HG02970 (cell line): ENCODE measurements at regions not wholly inside any gene's neighbourhood (a gene's known extent, or its start where the extent isn't known, plus 50 kb on each side); places are given as distances from the start of the nearest gene placed in this dataset.

Experiments used
- ATAC-seq: cut with Tn5 transposase; IDR thresholded peaks from one replicate; pipeline ENCODE4 v1.9.1; 2021; ENCODE audit warnings: mild to moderate bottlenecking, moderate library complexity, moderate number of reproducible peaks; ENCODE audit not compliant: unreplicated experiment, low FRiP score

DNA sequence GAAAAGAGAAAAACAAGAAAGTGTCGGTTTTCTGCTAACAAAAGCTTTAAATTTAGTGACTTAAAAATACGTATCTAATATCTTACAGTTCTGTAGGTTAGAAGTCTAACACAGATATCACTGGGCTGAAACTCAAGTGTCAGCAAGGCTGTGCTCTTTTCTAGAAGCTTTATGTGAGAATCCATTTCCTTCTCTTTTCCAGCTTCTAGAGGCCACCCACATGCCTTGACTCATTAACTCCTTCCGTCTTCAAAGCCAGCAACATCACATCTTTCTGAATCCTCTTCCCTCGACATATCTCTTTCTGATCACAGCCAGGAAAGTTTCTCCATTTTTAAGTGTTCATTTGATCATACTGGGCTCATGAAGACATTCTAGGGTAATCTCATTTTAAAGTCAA is 262.0 kb downstream of the MAFB start:
- no peak for ATAC-seq

DNA sequence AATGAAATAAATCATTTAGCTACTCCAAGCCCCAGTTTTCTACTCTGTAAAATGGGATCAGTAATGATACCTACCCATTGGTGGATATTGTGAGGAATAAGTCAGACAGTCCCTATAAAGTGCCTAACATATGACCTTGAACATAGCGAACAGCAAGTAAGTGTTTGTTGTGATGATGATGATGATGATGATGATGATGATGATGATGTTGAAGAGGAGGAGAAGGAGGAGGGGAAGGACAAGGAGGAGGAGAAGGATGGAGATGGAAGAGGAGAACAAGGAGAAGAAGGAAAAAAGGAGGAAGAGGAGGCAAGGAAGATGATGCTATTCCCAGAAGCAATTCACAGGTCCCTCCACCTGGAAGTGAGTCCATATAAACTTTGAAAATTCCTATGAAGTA is 264.3 kb downstream of the MAFB start:
- no peak for ATAC-seq

DNA sequence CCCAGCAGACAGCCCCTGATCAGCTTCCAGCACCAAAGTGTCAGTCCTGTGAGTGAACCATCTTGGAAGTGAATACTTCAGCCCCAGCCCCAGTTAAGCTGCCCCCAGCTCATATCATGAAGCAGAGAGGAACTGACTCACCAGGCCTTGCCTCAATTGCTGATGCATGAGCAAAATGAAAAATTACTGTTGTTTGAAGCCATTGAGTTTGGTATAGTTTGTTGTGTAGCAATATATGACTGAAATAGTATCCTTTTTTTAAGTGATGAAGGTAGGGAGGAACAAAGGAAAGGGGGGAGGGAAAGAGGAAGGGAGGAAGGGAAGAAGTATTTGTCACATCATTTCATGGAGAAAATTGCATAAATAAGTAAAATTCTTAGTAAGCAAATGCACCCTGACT is 266.4 kb downstream of the MAFB start:
- no peak for ATAC-seq

DNA sequence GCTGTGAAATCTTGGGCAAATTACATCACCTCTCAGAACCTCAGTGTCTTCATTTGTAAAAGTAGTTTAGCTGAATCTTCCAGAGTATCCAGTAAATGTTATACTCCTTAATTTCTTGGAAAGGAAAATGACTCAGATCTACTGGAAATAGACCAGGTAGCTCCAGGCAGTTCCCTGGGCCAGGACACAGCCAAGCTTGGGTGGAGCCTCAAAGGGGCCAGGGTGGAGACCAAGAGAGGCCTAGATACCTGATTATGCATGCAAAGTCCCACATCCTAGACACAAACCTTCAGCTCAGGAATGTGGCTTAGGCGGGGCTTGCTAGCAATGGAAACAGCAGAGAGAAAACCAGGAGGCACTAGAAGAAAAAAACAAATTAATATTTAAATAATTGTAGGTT is 272.8 kb downstream of the MAFB start:
- ATAC-seq: no peak

DNA sequence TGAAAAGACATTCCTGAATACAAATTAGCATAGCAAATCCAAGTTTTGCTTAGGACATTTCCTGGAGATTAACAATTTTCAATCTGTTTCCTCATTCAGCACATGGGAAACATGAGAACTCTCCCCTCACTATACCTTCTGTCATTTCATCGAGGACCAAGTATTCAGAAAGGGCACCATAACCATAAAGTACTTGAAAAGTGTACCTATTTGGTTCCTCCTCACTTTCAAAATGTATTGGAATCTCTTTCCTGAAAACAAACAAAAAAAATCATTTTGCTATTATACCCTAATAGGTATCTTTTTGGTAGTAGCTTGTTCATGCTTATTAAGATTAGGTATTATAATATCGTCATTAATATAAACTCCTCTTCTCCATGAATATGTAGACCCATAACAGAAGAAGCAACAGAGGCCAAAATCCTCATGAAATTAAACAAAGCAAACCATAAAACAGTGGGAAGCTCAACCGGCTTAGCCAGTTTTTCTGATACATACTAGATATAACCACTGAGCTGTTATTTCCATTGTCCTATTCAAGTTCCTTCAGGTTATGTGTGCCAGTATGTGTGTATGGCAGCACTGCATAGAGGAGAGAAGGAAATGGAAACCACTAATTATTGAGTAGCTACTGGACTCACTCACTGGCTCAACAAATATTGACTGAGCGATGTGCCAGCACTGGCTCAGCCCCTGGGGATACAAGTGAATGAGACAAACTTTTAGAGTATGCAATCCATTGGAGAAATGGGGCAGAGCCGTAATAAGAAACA is 274.0 kb downstream of the MAFB start:
- no peak for ATAC-seq

DNA sequence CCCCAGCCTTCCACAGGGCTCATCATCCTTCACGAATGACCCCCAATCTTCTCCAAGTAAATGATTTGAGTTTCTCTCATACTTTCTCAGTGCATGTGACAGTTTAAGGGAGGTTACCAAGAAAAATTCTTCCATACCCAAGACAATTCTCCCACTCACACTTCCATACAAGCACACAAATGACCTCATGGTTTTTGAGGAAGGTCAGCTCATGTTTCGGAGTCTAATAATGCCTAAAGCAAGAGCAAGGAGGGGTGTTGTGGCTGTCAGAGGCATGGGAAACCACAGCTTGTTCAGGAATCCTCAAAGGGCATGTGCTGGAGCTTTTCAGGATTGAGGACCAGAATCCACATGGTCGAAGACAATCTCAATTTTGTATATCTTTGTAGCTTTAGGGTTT is 279.0 kb downstream of the MAFB start:
- ATAC-seq: no peak

DNA sequence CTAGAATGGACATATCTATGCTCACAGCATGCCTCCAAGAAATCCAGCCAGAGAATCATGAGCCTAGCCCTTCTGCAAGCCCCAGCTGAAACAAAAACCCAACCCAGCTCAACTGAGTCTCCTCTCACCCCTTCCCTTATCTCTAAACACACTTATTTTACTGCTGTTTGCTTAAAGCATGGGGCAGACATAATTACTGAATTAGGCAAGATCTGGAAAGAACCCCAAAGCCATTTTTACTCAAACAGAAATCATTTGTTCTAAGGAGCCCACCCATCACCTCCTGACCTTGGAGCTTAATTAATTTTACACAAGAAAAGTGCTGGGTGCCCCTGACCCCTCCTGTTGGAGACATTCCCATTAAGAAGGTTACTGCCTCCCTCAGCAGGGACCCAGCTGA is 291.6 kb downstream of the MAFB start:
- ATAC-seq: no peak

DNA sequence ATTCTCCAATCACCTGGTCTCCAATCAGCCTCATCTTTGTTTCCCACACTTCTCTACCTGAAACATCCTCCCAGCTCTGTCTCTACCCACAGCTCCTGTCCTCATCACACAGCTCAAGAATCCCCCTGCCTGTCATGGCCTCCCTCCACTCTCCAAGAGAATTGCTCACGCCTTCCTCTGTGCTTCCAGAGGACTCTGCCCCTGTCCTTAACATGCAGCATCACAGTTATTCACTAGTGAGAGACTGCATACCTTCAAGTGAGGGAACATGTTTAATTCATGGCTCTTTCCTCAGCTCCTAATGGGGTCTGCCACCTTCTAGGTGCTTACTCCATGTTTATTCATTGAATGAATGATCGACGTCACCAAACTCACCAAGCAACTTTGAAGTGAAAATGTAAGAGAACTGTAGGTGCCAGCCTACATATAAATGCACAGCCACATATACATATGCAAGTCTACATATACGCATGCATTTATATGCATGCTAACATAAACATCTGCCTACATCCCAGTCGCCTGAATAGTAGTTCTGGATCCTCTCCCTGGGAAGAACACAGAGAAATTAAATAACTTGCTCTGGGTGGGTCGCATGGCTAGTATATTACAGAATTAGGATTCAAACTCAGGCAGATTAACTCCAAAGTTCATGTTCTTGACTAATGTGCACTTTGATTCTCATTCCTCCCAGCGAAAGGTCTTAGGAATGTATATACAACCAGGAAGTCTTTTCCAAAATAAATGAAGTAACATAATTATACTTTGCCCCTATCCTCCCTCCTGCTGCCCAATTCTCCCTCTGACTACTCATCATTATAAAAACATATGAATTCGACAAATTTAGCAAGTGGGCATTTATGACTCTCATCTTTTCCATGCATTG is 295.6 kb downstream of the MAFB start:
- ATAC-seq: no peak

DNA sequence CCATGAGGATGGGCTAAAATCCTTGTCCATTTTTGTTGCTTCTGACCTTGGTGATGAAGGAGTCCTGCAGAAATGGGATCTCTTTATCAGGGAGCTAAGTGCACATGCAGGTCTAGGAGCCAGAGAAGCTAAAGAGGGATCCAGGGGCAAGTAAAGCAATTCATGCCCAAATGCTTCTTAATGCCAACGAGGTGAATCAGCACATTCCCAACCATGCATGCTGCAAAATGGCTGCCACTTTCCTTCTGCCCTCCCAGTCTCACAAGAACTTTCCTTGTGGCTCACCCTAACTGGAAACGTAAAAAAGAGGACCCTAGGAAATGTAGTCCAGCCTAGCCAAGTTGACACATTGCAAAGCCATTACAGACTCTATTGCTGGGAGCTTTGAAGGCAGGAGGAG is 298.4 kb downstream of the MAFB start:
- no peak for ATAC-seq

DNA sequence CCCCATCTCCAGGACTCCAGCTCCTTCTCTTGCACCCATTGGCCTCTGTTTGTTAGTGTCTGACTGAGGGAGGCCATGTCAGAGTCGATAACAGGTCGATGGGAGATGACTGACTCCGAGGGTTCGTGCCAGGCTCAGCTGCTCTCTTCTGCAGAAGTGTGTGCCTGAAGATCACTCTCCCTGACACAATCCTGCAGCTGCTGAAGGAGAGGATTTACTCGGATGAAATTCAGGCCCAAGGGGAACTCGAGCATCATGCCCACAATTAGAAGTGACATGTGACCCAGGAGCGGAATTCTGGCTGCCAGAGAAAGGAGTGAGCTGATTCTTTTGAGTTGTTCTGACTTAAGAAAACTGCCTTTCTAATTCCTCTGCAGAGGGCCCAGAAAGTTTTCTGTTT is 318.2 kb downstream of the MAFB start:
- ATAC-seq: no peak

DNA sequence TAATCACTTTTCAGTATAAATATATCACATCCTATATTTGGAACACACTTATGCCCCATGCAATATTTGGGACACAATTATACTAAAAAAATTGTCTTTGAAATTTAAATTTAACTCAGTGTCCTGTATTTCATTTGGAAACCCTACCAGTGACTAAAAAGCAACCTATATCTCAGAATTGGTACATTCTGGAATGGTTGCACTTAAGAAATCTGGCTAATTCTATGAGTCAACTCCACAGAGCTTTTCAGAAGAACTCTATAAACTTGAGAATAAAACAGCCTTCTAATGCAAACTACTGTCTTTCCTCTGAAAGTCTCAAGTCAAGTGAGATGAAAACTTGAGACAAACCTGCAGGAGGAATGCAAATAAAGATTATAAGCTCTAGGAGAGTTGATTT is 320.2 kb downstream of the MAFB start:
- no peak for ATAC-seq

DNA sequence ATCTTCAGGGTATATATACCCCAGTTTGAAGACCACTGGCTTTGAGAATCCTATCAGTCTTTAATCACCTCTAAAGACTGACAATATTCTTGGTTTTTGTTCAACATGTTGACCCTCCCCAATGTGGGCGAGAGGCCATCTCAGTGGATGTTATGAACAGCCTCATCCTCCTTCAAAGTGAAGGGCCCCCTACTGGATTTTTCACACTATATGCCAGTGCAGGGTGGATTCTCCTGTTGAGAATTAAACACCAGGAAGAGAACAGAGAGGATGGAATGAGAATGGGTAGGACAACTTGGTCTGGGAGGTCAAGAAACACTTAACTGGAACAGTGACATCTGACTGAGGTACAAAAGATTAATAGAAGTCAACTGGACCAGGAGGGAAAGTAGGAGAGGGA is 327.1 kb downstream of the MAFB start:
- ATAC-seq: no peak

DNA sequence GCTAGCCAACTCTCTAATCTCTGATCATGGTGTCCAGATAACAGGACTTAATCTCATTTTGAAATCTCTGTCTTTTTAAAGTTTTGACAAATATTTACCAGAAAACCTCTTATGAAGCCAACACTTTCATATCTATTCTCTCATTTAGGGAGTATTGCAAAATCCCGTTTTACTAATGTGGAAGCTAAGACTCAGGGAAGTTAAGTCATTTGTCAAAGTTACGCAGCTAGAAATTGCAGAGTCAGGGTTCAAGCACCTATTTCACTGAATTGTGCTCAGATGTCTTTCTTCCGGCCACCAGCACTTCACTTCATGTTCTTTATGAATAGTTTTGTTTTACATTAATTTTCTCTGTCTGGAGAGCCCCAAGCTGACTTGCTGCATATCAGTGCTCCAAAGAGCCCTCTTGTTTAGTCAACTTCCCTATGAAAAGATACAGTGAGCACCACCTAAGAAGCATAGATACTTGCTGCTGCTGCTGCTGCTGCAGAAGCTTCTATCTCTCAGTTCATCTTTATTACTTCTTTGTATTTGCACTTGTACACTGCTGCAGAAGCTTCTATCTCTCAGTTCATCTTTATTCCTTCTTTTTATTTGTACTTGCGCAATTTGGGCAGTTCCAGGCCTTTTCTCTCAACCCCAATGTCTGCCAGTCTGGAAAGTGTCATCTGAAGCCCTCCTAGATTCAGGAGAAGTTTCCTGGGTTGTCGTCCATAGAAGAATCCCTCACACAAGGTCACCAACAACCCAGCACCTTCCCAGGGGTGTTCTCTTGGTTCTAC is 329.7 kb downstream of the MAFB start:
- no peak for ATAC-seq

DNA sequence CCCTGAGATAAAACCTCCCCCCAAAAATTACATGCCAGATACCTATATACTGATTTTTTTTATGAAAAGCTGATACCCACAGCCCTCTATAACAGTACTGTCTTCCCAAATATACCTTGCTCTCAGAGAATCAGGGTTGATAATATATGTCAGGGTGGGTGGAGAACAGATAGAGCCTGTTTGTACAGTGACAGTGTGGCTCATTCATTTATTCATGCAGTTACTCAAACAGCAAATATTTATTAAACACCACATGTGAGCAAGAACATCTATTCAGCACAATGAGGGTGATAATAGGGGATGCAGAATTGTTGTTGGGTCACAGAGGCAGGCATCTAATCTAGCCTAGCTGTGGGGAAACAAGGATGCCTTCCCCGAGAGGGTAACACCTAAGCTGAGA is 334.2 kb downstream of the MAFB start:
- ATAC-seq: no peak

DNA sequence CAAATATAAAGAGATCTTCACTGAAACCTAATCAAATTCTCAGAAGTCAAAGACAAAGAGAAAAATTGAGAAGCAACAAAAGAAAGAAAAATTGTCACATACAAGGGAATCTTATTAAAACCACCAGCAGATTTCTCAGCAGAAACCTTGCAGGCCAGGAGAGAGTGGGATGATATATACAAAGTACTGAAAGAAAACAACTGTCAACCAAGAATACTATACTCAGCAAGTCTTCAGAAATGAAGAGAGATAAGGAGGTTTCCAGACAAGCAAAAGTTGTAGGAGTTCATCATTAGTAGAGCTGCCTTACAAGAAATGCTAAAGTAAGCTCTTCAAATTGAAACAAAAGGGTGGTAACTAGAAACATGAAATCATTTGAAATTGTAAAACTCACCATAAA is 345.6 kb downstream of the MAFB start:
- ATAC-seq: no peak

DNA sequence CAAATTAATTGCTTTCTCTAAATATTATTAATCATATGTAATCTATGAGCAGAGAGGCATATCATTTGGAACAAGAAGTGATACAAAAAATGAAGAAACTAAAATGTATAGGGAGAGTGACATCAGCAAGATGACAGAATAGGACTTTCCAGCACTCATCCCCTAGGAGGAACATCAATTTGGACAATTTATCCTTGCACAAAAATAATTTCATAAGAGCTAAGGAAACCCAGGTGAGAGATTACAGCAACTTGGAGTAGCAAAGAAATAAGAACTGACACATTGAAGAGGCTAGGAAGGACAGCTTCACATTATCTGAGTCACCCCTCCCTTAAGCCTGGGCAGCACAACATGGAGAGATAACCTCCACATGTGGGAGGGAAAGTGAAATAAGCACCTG is 347.5 kb downstream of the MAFB start:
- ATAC-seq: no peak

DNA sequence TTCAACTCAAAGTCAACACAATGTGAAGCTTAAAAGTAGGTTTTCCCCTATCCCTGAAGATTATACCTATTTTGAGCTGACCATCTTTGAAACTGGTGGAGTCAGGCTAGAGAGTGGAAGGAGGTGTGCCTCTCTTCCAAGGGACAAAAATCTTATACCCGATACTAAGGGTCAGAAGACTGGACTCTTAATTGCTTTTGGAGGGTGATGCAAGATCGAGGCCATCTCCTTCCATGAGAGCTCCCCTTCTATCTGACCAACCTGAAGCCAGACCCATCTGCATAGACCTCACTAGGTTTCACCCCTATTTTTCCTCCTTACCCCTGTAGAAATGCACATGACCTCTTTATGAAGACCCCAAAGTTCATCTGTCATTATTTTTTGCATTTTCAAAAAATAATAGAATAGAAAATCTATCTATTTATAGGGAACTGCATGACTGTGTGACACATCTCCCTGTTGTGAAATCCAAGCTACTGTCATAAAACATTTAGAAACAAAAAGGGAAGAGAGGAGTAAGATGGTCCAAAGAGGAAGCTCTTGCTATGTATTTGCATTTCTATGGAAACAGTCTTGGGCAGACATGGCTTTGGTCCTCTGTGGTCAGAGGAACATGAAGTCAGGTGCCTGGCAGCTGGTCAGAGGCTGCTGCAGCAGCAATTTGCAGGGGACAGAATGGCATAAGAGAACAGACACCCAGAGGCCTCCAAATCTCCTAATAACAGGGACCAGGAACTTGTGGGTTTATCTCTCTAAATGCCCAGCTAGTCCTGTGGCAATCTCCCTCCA is 349.2 kb downstream of the MAFB start:
- no peak for ATAC-seq

DNA sequence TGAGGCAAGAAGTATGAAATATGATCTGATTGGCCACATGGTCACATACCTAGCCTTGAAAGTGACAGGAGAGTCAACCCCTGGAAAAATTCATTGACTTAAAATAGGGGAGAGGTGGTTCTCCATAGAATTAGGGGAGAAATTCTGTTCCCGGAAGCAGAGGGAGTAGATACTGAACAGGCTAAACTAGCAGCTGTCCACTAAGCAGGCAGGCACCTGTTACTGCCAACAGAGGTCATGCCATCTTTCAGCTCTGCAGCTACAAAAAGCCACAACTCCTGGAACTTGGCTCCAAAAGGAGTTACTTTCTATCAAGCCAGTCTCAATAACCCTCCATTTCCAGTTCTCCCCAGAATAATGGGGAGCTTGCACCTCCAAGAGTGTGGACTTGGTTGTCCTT is 352.5 kb downstream of the MAFB start:
- ATAC-seq: no peak

DNA sequence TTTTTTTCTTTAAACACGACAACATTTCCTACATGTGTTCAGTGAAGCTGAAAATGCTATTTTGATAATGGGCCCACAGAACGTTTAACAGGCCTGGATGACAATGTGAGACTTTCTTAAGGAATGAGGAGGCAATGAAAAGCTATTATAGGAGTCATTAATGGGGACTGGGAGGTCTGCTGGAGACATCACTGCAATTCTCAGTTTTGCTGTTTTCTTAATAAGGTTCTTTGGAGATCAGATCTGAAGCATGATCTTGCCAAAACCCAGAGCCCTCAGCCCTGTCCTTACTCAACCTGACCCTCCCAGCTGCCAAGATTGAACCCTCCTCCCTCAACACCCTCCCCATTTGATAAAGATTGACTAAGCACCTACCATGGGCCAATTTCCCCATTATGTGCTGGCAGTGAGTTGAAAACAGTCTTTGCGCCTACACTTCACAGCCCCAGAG is 353.1 kb downstream of the MAFB start:
- no peak for ATAC-seq

DNA sequence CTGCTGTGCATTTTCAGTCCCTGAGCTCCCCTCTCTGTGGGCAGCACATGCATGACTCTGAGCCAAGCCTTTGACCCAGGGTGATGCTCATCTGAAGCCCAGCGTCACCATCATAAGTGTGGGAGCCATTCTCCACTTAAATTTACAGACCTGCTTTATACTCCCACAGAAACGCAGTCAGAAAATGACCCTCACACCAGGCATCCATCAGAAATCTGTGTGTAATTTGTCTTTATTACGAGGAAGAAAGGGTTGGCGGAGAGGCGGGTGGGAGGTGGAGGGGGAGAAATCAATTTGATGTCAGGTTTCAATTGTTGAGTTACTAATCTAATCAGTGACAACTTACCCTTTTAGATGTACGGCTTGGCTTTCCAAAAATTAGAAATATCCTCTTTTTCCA is 353.6 kb downstream of the MAFB start:
- ATAC-seq: no peak
